Activated CD4-positive, alpha-beta T cell treated with anti-CD3 and anti-CD28 coated beads for 36 hours (primary cell): ENCODE measurements at regions not wholly inside any gene's neighbourhood (a gene's known extent, or its start where the extent isn't known, plus 50 kb on each side); places are given as distances from the start of the nearest gene placed in this dataset.

Experiments
- ATAC-seq: fragments of 200-7000 bp; cut with Tn5 transposase; one replicate; pipeline ENCODE4 v1.10.0; 2021; ENCODE audit warnings: mild to moderate bottlenecking, moderate library complexity
- CTCF ChIA-PET: fragments of 350-600 bp; sonication (Branson Sonifier 250); formaldehyde crosslinking; loops from one replicate; lab custom pipeline; 2021; ENCODE audit warnings: antibody characterized with exemption; lab: Charles Lee
- POLR2A ChIA-PET: fragments of 350-600 bp; sonication (Branson Sonifier 250); formaldehyde crosslinking; loops from one replicate; lab custom pipeline; 2021; ENCODE audit warnings: antibody characterized with exemption, inconsistent platforms; lab: Charles Lee
- DNase-seq: peaks from one replicate; pipeline ENCODE4 v3.0.0-alpha.2; 2020
- H3K27ac Mint-ChIP-seq: one replicate; pipeline ENCODE4 v1.8.0; 2021; ENCODE audit warnings: mixed read lengths
- H3K27me3 Mint-ChIP-seq: one replicate; pipeline ENCODE4 v1.8.0; 2021; ENCODE audit warnings: mixed read lengths
- H3K36me3 Mint-ChIP-seq: one replicate; pipeline ENCODE4 v1.8.0; 2021; ENCODE audit warnings: low read depth, mixed read lengths
- H3K4me1 Mint-ChIP-seq: one replicate; pipeline ENCODE4 v1.8.0; 2021; ENCODE audit warnings: mixed read lengths
- H3K4me3 Mint-ChIP-seq: one replicate; pipeline ENCODE4 v1.8.0; 2021; ENCODE audit warnings: mild to moderate bottlenecking, moderate library complexity, mixed read lengths
- H3K9me3 Mint-ChIP-seq: one replicate; pipeline ENCODE4 v1.8.0; 2021; ENCODE audit warnings: low read depth, mixed read lengths
- intact Hi-C, 2 experiments: fragments of 100-400 bp; cut with DNase I in 1 of 2; cut with micrococcal nuclease in 1 of 2; formaldehyde crosslinking; loops; one replicate each; pipeline versions ENCODE4 v1.14.2 to v1.15.1; 2022 to 2024; cut with DNase I, micrococcal nuclease

GRCh38 chr12:91538418-91538817 is 355.8 kb upstream of the DCN start:
- peaks cover 1% of the 10 kb centered on the region for H3K36me3 Mint-ChIP-seq
- DNase-seq (no peak), ATAC-seq (no peak)
- peaks cover 5% of the 10 kb centered on the region for H3K9me3 Mint-ChIP-seq
- no peaks in the 10 kb centered on the region for H3K4me1 Mint-ChIP-seq
- H3K27ac Mint-ChIP-seq, result no peak overlapping the region
- POLR2A ChIA-PET, result no interaction called here
- no peaks in the 10 kb centered on the region for H3K27me3 Mint-ChIP-seq
- intact Hi-C loops, result no loop called here
- CTCF ChIA-PET, result interaction anchor here (1.4 kb wide), 1 partner anchor 11 kb away, joined by 3 read pairs; no protein-coding TSS in a partner anchor
- no peak overlapping the region for H3K4me3 Mint-ChIP-seq

DNA sequence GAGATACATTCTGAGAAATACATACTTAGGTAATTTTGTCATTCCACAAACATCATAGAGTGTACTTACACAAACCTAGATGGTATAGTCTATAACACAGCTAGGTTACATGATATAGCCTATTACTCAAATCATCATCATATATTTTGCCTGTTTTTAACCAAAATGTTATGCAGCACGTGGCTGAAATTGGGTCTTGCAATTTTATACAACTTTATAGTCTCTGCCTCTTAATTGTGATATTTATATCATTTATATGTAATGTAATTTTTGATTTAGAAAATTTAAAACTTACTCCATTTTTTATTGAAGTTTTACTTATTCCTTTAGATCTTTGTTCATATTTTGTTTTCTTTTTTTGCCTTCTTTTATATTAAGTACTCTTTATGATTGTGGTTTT is 350.7 kb upstream of the DCN start:
- Mint-ChIP-seq H3K9me3 (peaks cover 5% of the 10 kb centered on the region), H3K4me3 (no peak overlapping the region), H3K27me3 (no peaks in the 10 kb centered on the region), H3K4me1 (no peaks in the 10 kb centered on the region), H3K36me3 (peaks cover 1% of the 10 kb centered on the region), H3K27ac (no peak overlapping the region)
- intact Hi-C loops, result no loop called here
- DNase-seq, result no peak
- no peak for ATAC-seq
- ChIA-PET POLR2A (no interaction called here), CTCF (interaction anchor here (0.6 kb wide), 1 partner anchor 1126 kb away, joined by 3 read pairs; no protein-coding TSS in a partner anchor)

DNA sequence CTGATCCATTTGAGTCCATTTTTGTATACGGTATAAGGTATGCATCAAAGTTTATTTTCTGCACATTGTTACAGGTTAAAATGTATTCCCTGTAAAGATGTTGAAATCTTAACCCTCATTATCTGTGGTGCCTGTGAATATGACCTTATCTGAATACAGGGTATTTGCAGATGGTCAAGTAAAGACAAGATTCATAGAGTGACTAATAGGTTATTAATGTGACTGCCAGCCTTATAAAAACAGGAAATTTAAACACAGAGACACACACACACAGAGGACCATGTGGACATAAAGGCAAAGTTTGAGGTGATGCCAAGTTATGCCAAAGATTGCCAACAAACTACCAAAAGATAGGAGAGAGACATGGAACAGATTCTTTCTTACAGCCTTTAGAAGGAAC is 347.2 kb upstream of the DCN start:
- no peak for DNase-seq
- no peak overlapping the region for H3K4me3 Mint-ChIP-seq
- no peak for ATAC-seq
- H3K36me3 Mint-ChIP-seq, result peaks cover 1% of the 10 kb centered on the region
- no peaks in the 10 kb centered on the region for H3K4me1 Mint-ChIP-seq
- no peak overlapping the region for H3K27ac Mint-ChIP-seq
- ChIA-PET CTCF (no interaction called here), POLR2A (no interaction called here)
- no peaks in the 10 kb centered on the region for H3K27me3 Mint-ChIP-seq
- peaks cover 4% of the 10 kb centered on the region for H3K9me3 Mint-ChIP-seq
- intact Hi-C loops, result no loop called here

DNA sequence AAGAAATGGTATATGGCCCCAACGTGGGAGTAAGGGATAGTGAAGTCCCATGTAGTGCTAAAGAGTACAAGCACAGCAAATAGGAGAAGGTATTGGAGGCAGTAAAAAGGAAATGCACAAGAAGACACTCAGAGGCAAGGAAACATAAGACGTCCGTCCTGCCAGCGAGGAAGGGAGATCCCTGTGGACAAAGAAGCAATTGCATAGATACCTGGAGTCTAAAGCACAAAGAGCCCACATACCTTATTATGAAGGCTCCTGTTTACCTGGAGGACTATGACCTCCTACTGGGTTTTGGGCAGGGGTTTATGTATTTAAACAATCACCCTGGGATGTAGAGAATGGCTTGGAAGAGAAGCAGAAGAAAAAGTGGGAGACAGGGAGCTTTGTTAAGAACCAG is 341.2 kb upstream of the DCN start:
- Mint-ChIP-seq H3K27ac (no peak overlapping the region), H3K27me3 (no peaks in the 10 kb centered on the region), H3K4me1 (no peaks in the 10 kb centered on the region), H3K36me3 (no peaks in the 10 kb centered on the region), H3K4me3 (no peak overlapping the region), H3K9me3 (no peaks in the 10 kb centered on the region)
- CTCF ChIA-PET, result interaction anchor here (0.7 kb wide), 1 partner anchor 29 kb away, joined by 3 read pairs; no protein-coding TSS in a partner anchor
- ATAC-seq (no peak), DNase-seq (no peak)
- POLR2A ChIA-PET, result no interaction called here
- intact Hi-C loops, result no loop called here

DNA sequence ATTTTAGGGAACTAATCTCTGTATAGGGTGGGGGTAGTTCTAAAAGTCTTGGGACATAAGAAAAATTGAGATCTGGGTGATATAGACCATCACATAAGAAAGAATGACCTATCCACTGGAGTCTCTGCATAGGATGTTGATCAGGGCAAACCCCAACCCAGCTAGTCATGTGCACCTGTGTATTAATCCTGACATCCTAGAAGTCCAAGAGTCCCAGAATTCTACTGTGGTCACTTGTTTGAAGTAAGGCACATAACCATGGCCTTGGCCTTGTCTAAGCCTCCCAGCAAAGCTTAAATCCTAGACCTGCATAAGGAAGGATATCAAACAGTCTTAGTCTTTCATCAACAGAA is 334.1 kb upstream of the DCN start:
- POLR2A ChIA-PET, result no interaction called here
- H3K36me3 Mint-ChIP-seq, result no peaks in the 10 kb centered on the region
- H3K27ac Mint-ChIP-seq, result no peak overlapping the region
- intact Hi-C loops, result no loop called here
- no peak for DNase-seq
- no peaks in the 10 kb centered on the region for H3K4me1 Mint-ChIP-seq
- peaks cover 4% of the 10 kb centered on the region for H3K27me3 Mint-ChIP-seq
- H3K4me3 Mint-ChIP-seq, result no peak overlapping the region
- ATAC-seq, result no peak
- CTCF ChIA-PET, result interaction anchor here (0.5 to 1.2 kb wide), 3 partner anchors 9 to 20 kb away, joined by 3 to 4 read pairs (median 3); no protein-coding TSS in a partner anchor
- H3K9me3 Mint-ChIP-seq, result no peaks in the 10 kb centered on the region

- Mint-ChIP-seq H3K4me3 (no peak overlapping the region), H3K27me3 (peaks cover 4% of the 10 kb centered on the region), H3K4me1 (no peaks in the 10 kb centered on the region), H3K36me3 (no peaks in the 10 kb centered on the region), H3K27ac (no peak overlapping the region), H3K9me3 (no peaks in the 10 kb centered on the region)
- intact Hi-C loops, result no loop called here
- ATAC-seq (no peak), DNase-seq (no peak)
- POLR2A ChIA-PET, result no interaction called here
- CTCF ChIA-PET, result interaction anchor here (0.5 to 1.2 kb wide), 4 partner anchors 10 to 62 kb away, joined by 3 to 4 read pairs (median 3); no protein-coding TSS in a partner anchor
These were observed 333.5 kb upstream of the DCN start for GRCh38 chr12:91515944-91516694.

DNA sequence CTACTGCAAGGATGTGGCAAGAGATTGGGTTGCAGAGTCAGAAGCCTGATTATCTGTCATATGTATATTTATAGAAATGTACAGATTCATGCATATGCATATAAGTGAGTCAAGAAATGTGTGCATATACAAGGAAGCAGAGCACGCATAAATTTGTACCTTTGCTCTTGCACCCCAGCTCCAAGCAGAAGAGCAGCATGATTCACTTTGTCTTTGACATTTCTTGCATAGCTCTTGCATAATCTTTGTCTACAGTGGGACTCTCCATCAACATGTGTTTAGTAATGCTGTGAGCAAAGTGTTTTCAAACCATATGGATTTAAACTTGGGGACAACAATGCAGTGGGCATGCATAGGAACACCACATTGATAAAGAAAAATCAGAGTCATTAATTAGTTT is 330.7 kb upstream of the DCN start:
- ATAC-seq (peak; percentile 26), DNase-seq (no peak)
- peaks cover 4% of the 10 kb centered on the region for H3K27me3 Mint-ChIP-seq
- H3K4me1 Mint-ChIP-seq, result no peaks in the 10 kb centered on the region
- H3K27ac Mint-ChIP-seq, result no peak overlapping the region
- ChIA-PET CTCF (interaction anchor here (0.6 kb wide), 1 partner anchor 69 kb away, joined by 3 read pairs; no protein-coding TSS in a partner anchor), POLR2A (no interaction called here)
- H3K36me3 Mint-ChIP-seq, result no peaks in the 10 kb centered on the region
- H3K9me3 Mint-ChIP-seq, result no peaks in the 10 kb centered on the region
- intact Hi-C loops, result no loop called here
- H3K4me3 Mint-ChIP-seq, result no peak overlapping the region

GRCh38 chr12:91511795-91512420 is 329.3 kb upstream of the DCN start:
- ChIA-PET POLR2A (no interaction called here), CTCF (no interaction called here)
- Mint-ChIP-seq H3K36me3 (no peaks in the 10 kb centered on the region), H3K27me3 (peaks cover 4% of the 10 kb centered on the region), H3K4me1 (no peaks in the 10 kb centered on the region), H3K27ac (no peak overlapping the region), H3K9me3 (no peaks in the 10 kb centered on the region), H3K4me3 (no peak overlapping the region)
- intact Hi-C loops, result no loop called here
- ATAC-seq, result no peak
- DNase-seq, result no peak

DNA sequence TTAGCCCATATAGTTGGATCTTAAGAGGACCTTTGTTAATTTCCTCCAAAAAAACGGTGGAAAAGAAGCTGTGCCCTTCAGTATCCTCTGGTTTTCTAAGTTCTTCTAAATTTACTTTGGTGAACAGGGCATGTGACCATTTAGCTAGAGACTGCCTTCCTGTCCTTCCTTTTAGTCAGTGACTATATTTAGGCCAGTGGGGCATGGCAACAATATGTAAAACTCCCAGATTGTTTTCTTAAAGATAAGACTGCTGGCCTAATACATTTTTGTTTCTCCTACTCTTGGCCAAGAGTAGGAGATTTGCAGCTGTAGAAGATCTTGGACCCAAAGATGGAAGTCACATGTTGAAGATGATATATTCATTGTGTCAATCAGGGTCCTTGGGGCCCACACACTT is 325.1 kb upstream of the DCN start:
- CTCF ChIA-PET, result interaction anchor here (0.7 kb wide), 1 partner anchor 152 kb away, joined by 3 read pairs; no protein-coding TSS in a partner anchor
- ATAC-seq (no peak), DNase-seq (no peak)
- H3K27me3 Mint-ChIP-seq, result no peaks in the 10 kb centered on the region
- intact Hi-C loops, result no loop called here
- H3K4me1 Mint-ChIP-seq, result no peaks in the 10 kb centered on the region
- no peak overlapping the region for H3K27ac Mint-ChIP-seq
- H3K4me3 Mint-ChIP-seq, result no peak overlapping the region
- H3K36me3 Mint-ChIP-seq, result no peaks in the 10 kb centered on the region
- POLR2A ChIA-PET, result no interaction called here
- no peaks in the 10 kb centered on the region for H3K9me3 Mint-ChIP-seq

DNA sequence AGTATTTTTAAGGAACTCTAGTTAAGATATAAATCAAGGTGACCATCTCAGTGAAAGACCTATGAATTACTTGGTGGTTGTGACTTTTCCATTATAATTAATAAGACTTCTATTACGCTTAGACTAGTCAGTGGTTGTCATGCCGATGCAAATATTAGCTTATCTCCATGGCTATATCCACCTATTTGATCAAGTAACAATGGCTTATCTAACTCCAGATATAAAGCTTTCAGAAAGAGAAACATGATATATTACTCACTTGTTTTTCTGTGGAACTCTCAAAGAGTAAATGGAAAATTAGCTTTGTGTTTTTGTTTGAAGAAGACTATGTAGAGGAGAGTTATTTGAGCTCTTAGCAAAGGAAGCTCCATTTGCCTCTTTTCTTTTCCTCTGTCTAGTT is 323.8 kb upstream of the DCN start:
- no peaks in the 10 kb centered on the region for H3K4me1 Mint-ChIP-seq
- no peaks in the 10 kb centered on the region for H3K27me3 Mint-ChIP-seq
- no peak for DNase-seq
- H3K27ac Mint-ChIP-seq, result no peak overlapping the region
- H3K4me3 Mint-ChIP-seq, result no peak overlapping the region
- CTCF ChIA-PET, result no interaction called here
- intact Hi-C loops, result no loop called here
- POLR2A ChIA-PET, result no interaction called here
- no peaks in the 10 kb centered on the region for H3K9me3 Mint-ChIP-seq
- H3K36me3 Mint-ChIP-seq, result no peaks in the 10 kb centered on the region
- no peak for ATAC-seq

- ChIA-PET POLR2A (no interaction called here), CTCF (no interaction called here)
- no peak overlapping the region for H3K27ac Mint-ChIP-seq
- ATAC-seq, result no peak
- DNase-seq, result no peak
- no peaks in the 10 kb centered on the region for H3K27me3 Mint-ChIP-seq
- H3K36me3 Mint-ChIP-seq, result no peaks in the 10 kb centered on the region
- no peak overlapping the region for H3K4me3 Mint-ChIP-seq
- H3K4me1 Mint-ChIP-seq, result no peaks in the 10 kb centered on the region
- H3K9me3 Mint-ChIP-seq, result no peaks in the 10 kb centered on the region
- intact Hi-C loops, result no loop called here
These were observed 322.4 kb upstream of the DCN start for GRCh38 chr12:91505006-91505405.

DNA sequence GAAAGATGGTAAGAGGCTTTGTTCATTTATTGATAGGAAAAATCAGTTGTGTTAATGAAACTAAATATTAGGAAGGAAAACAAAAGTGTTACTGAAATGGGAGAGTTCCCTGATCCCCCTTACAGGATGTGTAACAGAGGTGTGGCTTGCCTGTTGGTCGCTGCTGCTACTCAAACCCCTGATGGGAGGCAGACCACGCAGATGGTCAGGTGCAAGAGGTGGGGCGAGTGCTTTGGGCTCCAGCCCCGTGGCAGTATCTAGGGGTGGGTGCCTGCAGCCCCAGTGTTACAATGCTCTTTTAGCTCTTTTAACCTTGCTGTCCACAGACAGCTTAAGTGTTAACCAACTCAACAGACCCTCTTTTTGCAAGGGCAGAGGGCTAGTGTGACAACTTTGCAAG is 319.6 kb upstream of the DCN start:
- Mint-ChIP-seq H3K36me3 (no peaks in the 10 kb centered on the region), H3K9me3 (no peaks in the 10 kb centered on the region), H3K27ac (no peak overlapping the region), H3K4me1 (no peaks in the 10 kb centered on the region), H3K4me3 (no peak overlapping the region), H3K27me3 (no peaks in the 10 kb centered on the region)
- POLR2A ChIA-PET, result no interaction called here
- no peak for DNase-seq
- CTCF ChIA-PET, result no interaction called here
- no peak for ATAC-seq
- intact Hi-C loops, result no loop called here
